OCI-LY3 (cell line): ENCODE measurements at regions not wholly inside any gene's neighbourhood (a gene's known extent, or its start where the extent isn't known, plus 50 kb on each side); places are given as distances from the start of the nearest gene placed in this dataset.

ENCODE experiments used
- H2AFZ ChIP-seq: fragments of 200-600, 300-600 bp; shearing (Covaris generic); 2 replicates; pipeline ENCODE4 v1.6.0; 2014; ENCODE audit warnings: antibody characterized with exemption, low read depth, low read length
- H3K27ac ChIP-seq: fragments of 200-600, 300-600 bp; sonication (generic); 2 replicates; pipeline ENCODE4 v1.5.1; 2014; ENCODE audit warnings: mild to moderate bottlenecking, low read length, moderate library complexity, mixed read lengths
- H3K27me3 ChIP-seq: fragments of 200-600, 300-600 bp; sonication (generic); 2 replicates; pipeline ENCODE4 v1.6.1; 2014; ENCODE audit warnings: low read depth, low read length, mixed read lengths
- H3K36me3 ChIP-seq: fragments of 200-600, 300-600 bp; sonication (generic); replicated peaks from 2 replicates; pipeline ENCODE3; 2014; ENCODE audit warnings: low read depth, low read length, mixed read lengths
- H3K4me1 ChIP-seq: fragments of 300-600, 200-600 bp; sonication (generic); 2 replicates; pipeline ENCODE4 v1.6.1; 2014; ENCODE audit warnings: low read length, mixed read lengths
- H3K4me2 ChIP-seq: fragments of 200-600, 300-600 bp; sonication (generic); 2 replicates; pipeline ENCODE4 v1.6.1; 2014; ENCODE audit warnings: low read length, mixed read lengths
- H3K4me3 ChIP-seq: fragments of 300-600, 200-600 bp; sonication (generic); 2 replicates; pipeline ENCODE4 v1.5.1; 2014; ENCODE audit warnings: antibody characterized with exemption, mild to moderate bottlenecking, low read length, moderate library complexity
- H3K79me2 ChIP-seq: fragments of 300-600, 200-600 bp; shearing (Covaris generic); 2 replicates; pipeline ENCODE4 v1.6.1; 2014; ENCODE audit warnings: mild to moderate bottlenecking, low read length, mixed read lengths
- H3K9ac ChIP-seq: fragments of 300-600, 200-600 bp; shearing (Covaris generic); 2 replicates; pipeline ENCODE4 v1.6.0; 2014; ENCODE audit warnings: mild to moderate bottlenecking, low read length, moderate library complexity
- H3K9me3 ChIP-seq: fragments of 200-600, 300-600 bp; shearing (Covaris generic); 2 replicates; pipeline ENCODE4 v1.6.1; 2014; ENCODE audit warnings: low read length, mixed read lengths; ENCODE audit not compliant: insufficient read depth
- H4K20me1 ChIP-seq: fragments of 200-600, 300-600 bp; sonication (generic); 2 replicates; pipeline ENCODE4 v1.6.1; 2016; ENCODE audit warnings: low read length, mixed read lengths; ENCODE audit not compliant: insufficient read depth
- EZH2phosphoT487 ChIP-seq: fragments of 200-600 bp; shearing (Covaris generic); IDR thresholded peaks from 2 replicates; pipeline ENCODE4 v1.6.1; 2018; ENCODE audit warnings: antibody characterized with exemption, mixed run types, low read depth
- TF ChIP-seq, protein P1 (sequence below): fragments of 200-600, 300-600 bp; sonication (generic); IDR thresholded peaks from 2 replicates; pipeline ENCODE4 v1.5.1; 2014; ENCODE audit warnings: antibody characterized with exemption, low read length, low read depth

- no peaks in the 10 kb centered on the region for H3K9me3 ChIP-seq
- H3K27me3 ChIP-seq = no peaks in the 10 kb centered on the region
- no peak overlapping the region for H3K27ac ChIP-seq
- H3K4me2 ChIP-seq = no peak overlapping the region
- H3K79me2 ChIP-seq = no peaks in the 10 kb centered on the region
- H3K9ac ChIP-seq = no peak overlapping the region
- H3K36me3 ChIP-seq = no peaks in the 10 kb centered on the region
- TF ChIP-seq EZH2phosphoT487 = no peak
- TF ChIP-seq, protein P1, sequence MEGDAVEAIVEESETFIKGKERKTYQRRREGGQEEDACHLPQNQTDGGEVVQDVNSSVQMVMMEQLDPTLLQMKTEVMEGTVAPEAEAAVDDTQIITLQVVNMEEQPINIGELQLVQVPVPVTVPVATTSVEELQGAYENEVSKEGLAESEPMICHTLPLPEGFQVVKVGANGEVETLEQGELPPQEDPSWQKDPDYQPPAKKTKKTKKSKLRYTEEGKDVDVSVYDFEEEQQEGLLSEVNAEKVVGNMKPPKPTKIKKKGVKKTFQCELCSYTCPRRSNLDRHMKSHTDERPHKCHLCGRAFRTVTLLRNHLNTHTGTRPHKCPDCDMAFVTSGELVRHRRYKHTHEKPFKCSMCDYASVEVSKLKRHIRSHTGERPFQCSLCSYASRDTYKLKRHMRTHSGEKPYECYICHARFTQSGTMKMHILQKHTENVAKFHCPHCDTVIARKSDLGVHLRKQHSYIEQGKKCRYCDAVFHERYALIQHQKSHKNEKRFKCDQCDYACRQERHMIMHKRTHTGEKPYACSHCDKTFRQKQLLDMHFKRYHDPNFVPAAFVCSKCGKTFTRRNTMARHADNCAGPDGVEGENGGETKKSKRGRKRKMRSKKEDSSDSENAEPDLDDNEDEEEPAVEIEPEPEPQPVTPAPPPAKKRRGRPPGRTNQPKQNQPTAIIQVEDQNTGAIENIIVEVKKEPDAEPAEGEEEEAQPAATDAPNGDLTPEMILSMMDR = no peak
- H3K4me1 ChIP-seq = no peaks in the 10 kb centered on the region
- H3K4me3 ChIP-seq = no peak overlapping the region
- no peak overlapping the region for H2AFZ ChIP-seq
- no peaks in the 10 kb centered on the region for H4K20me1 ChIP-seq
Observed at GRCh38 chr6:97470322-97470721, 187.3 kb upstream of the MMS22L start.

- H3K79me2 ChIP-seq = no peaks in the 10 kb centered on the region
- H3K4me3 ChIP-seq = no peak overlapping the region
- TF ChIP-seq, protein P1 = no peak
- TF ChIP-seq EZH2phosphoT487 = no peak
- no peaks in the 10 kb centered on the region for H3K27me3 ChIP-seq
- no peak overlapping the region for H3K27ac ChIP-seq
- no peak overlapping the region for H2AFZ ChIP-seq
- no peak overlapping the region for H3K4me2 ChIP-seq
- H3K9me3 ChIP-seq = no peaks in the 10 kb centered on the region
- no peaks in the 10 kb centered on the region for H4K20me1 ChIP-seq
- no peaks in the 10 kb centered on the region for H3K36me3 ChIP-seq
- H3K4me1 ChIP-seq = no peaks in the 10 kb centered on the region
- H3K9ac ChIP-seq = no peak overlapping the region
Observed at GRCh38 chr6:97473979-97474378, 191.0 kb upstream of the MMS22L start.

GRCh38 chr6:97497713-97498331, 214.8 kb upstream of the MMS22L start:
- H3K79me2 ChIP-seq = no peaks in the 10 kb centered on the region
- H3K36me3 ChIP-seq = no peaks in the 10 kb centered on the region
- no peaks in the 10 kb centered on the region for H3K9me3 ChIP-seq
- H3K4me3 ChIP-seq = no peak overlapping the region
- no peak overlapping the region for H3K4me2 ChIP-seq
- TF ChIP-seq, protein P1 = peak; percentile 75
- TF ChIP-seq EZH2phosphoT487 = no peak
- peak overlapping the region; percentile 60; the same call in 1 of the 2 replicates for H2AFZ ChIP-seq
- H3K4me1 ChIP-seq = 0 out of 2 replicates have a peak, but pooled peaks cover 2% of the 10 kb centered on the region
- no peaks in the 10 kb centered on the region for H4K20me1 ChIP-seq
- no peaks in the 10 kb centered on the region for H3K27me3 ChIP-seq
- H3K27ac ChIP-seq = no peak overlapping the region
- no peak overlapping the region for H3K9ac ChIP-seq

DNA sequence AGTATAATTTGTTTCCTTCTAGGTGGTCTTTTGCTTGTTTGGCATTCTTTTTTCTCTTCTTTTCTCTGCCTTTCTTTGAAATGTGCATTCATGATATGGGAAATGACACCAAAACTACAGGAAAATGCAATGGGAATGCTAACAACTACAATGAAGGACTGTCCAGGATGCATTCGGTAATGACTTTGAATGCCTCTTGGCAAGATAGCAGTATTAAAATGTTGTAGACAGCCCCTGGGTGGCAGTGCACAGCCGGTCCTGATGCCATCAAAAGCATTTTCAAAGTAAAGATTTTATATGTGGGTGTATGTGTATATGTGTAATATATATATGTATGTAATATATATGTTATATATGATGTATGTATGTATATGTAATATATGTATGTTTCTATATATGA, 218.8 kb upstream of the MMS22L start:
- H3K27me3 ChIP-seq = no peaks in the 10 kb centered on the region
- H3K36me3 ChIP-seq = no peaks in the 10 kb centered on the region
- 0 out of 2 replicates have a peak, but pooled peaks cover 2% of the 10 kb centered on the region for H3K4me1 ChIP-seq
- H2AFZ ChIP-seq = peak overlapping the region; percentile 68
- TF ChIP-seq EZH2phosphoT487 = no peak
- TF ChIP-seq, protein P1 = peak; percentile 40
- no peaks in the 10 kb centered on the region for H3K79me2 ChIP-seq
- H3K27ac ChIP-seq = no peak overlapping the region
- H3K4me3 ChIP-seq = peak overlapping the region; percentile 61
- H3K9ac ChIP-seq = peak overlapping the region; percentile 11; the same call in 1 of the 2 replicates
- H3K9me3 ChIP-seq = no peaks in the 10 kb centered on the region
- H3K4me2 ChIP-seq = peak overlapping the region; percentile 85
- H4K20me1 ChIP-seq = no peaks in the 10 kb centered on the region
